IMR-90 (cell line): ENCODE measurements at regions not wholly inside any gene's neighbourhood (a gene's known extent, or its start where the extent isn't known, plus 50 kb on each side); places are given as distances from the start of the nearest gene placed in this dataset.

ENCODE experiments used
- ATAC-seq: fragments of 200-7000 bp; cut with Tn5 transposase; 2 replicates; pipeline ENCODE4 v1.9.1; 2020; ENCODE audit warnings: low read depth, mild to moderate bottlenecking, moderate library complexity
- BruUV-seq: library from RNA; stranded (reverse); fragments of 400-500 nt; replicated peaks from 2 replicates; lab custom pipeline; 2021; lab: Mats Ljungman, UMichigan
- CTCF ChIA-PET: fragments of 300-600 bp; formaldehyde crosslinking; extraction: SDS; loops from one replicate; lab custom pipeline; 2021; ENCODE audit warnings: antibody characterized with exemption; lab: Yijun Ruan, JAX
- POLR2A ChIA-PET: fragments of 300-600 bp; sonication (Branson Sonifier 250); formaldehyde crosslinking; loops from one replicate; lab custom pipeline; 2022; ENCODE audit warnings: antibody characterized with exemption; ENCODE audit not compliant: unreplicated experiment; lab: Charles Lee
- DNase-seq: peaks from one replicate; pipeline ENCODE4 v3.0.0; 2013
- H2AFZ ChIP-seq: replicated peaks from 2 replicates; pipeline ENCODE3; 2013; ENCODE audit warnings: low read length, mild to moderate bottlenecking; ENCODE audit not compliant: poor library complexity
- H2AK5ac ChIP-seq: 2 replicates; pipeline ENCODE4 v1.6.1; 2013; ENCODE audit warnings: low read depth, low read length, inconsistent platforms
- H2AK9ac ChIP-seq: replicated peaks from 2 replicates; pipeline ENCODE3; 2013; ENCODE audit warnings: mild to moderate bottlenecking, low read depth, low read length, moderate library complexity; ENCODE audit not compliant: poor library complexity
- H2BK120ac ChIP-seq: 2 replicates; pipeline ENCODE4 v1.6.1; 2013; ENCODE audit warnings: low read depth, low read length, inconsistent platforms
- H2BK15ac ChIP-seq: 3 replicates; pipeline ENCODE4 v1.6.1; 2013; ENCODE audit warnings: low read depth, low read length, inconsistent platforms
- H2BK20ac ChIP-seq: 2 replicates; pipeline ENCODE4 v1.6.1; 2013; ENCODE audit warnings: low read depth, mild to moderate bottlenecking, inconsistent platforms, low read length, moderate library complexity
- H2BK5ac ChIP-seq: 2 replicates; pipeline ENCODE4 v1.6.1; 2013; ENCODE audit warnings: mild to moderate bottlenecking, low read depth, low read length, inconsistent platforms; ENCODE audit not compliant: poor library complexity, severe bottlenecking
- H3K14ac ChIP-seq: replicated peaks from 2 replicates; pipeline ENCODE4 v1.6.1; 2013; ENCODE audit warnings: low read depth, low read length, inconsistent platforms
- H3K18ac ChIP-seq: 2 replicates; pipeline ENCODE4 v1.6.1; 2013; ENCODE audit warnings: low read depth, low read length, control low read depth
- H3K23ac ChIP-seq: 2 replicates; pipeline ENCODE4 v1.6.1; 2013; ENCODE audit warnings: low read depth, low read length, inconsistent platforms
- H3K27ac ChIP-seq: 2 replicates; pipeline ENCODE4 v1.5.1; 2013; ENCODE audit warnings: mild to moderate bottlenecking, control low read depth, low read length; ENCODE audit not compliant: insufficient read depth
- H3K27me3 ChIP-seq: 2 replicates; pipeline ENCODE4 v1.6.1; 2013; ENCODE audit warnings: low read length; ENCODE audit not compliant: control insufficient read depth, insufficient read depth
- H3K36me3 ChIP-seq: 2 replicates; pipeline ENCODE4 v1.6.1; 2013; ENCODE audit warnings: low read length, mixed read lengths; ENCODE audit not compliant: control insufficient read depth, insufficient read depth
- H3K4ac ChIP-seq: 2 replicates; pipeline ENCODE4 v1.6.1; 2013; ENCODE audit warnings: low read depth, low read length, inconsistent platforms
- H3K4me1 ChIP-seq: 2 replicates; pipeline ENCODE4 v1.6.1; 2013; ENCODE audit warnings: low read length, mixed read lengths; ENCODE audit not compliant: control insufficient read depth, insufficient read depth
- H3K4me2 ChIP-seq: 2 replicates; pipeline ENCODE4 v1.6.1; 2013; ENCODE audit warnings: low read depth, mild to moderate bottlenecking, control low read depth, low read length, moderate library complexity
- H3K4me3 ChIP-seq: 2 replicates; pipeline ENCODE4 v1.5.1; 2013; ENCODE audit warnings: low read depth, mild to moderate bottlenecking, control low read depth, low read length, moderate library complexity; ENCODE audit not compliant: insufficient read depth
- H3K56ac ChIP-seq: 2 replicates; pipeline ENCODE4 v1.6.1; 2013; ENCODE audit warnings: low read length, inconsistent platforms; ENCODE audit not compliant: insufficient read depth; ENCODE audit errors: extremely low read depth
- H3K79me1 ChIP-seq, 2 experiments: 2 replicates each; pipeline ENCODE4 v1.6.1; 2013; ENCODE audit warnings: low read length in 2 of 2, inconsistent platforms in 1 of 2, low read depth in 1 of 2
- H3K9ac ChIP-seq: 2 replicates; pipeline ENCODE4 v1.6.1; 2013; ENCODE audit warnings: low read depth, low read length, control low read depth
- H3K9me1 ChIP-seq: 2 replicates; pipeline ENCODE4 v1.6.1; 2013; ENCODE audit warnings: low read length, inconsistent platforms; ENCODE audit not compliant: insufficient read depth
- H3K9me3 ChIP-seq: 2 replicates; pipeline ENCODE4 v1.6.1; 2013; ENCODE audit warnings: low read length; ENCODE audit not compliant: control insufficient read depth, insufficient read depth
- H4K20me1 ChIP-seq: 2 replicates; pipeline ENCODE4 v1.6.1; 2013; ENCODE audit warnings: low read length, inconsistent platforms; ENCODE audit not compliant: insufficient read depth
- H4K5ac ChIP-seq: 2 replicates; pipeline ENCODE4 v1.6.1; 2013; ENCODE audit warnings: mild to moderate bottlenecking, low read depth, low read length, control low read depth
- H4K8ac ChIP-seq, 2 experiments: 2 replicates each; pipeline ENCODE4 v1.6.1; 2013; ENCODE audit warnings: low read depth in 2 of 2, low read length in 2 of 2, control low read depth in 1 of 2, inconsistent platforms in 1 of 2
- H4K91ac ChIP-seq: 2 replicates; pipeline ENCODE4 v1.6.1; 2013; ENCODE audit warnings: low read depth, low read length, inconsistent platforms; ENCODE audit not compliant: insufficient read depth
- BHLHE40 ChIP-seq: fragments of 150-350 bp; IDR thresholded peaks from 2 replicates; pipeline ENCODE4 v1.6.1; 2016; ENCODE audit warnings: mild to moderate bottlenecking, low read depth, low read length
- WGBS, 2 experiments: methylation state at CpG; one replicate each; pipeline versions ENCODE4 v1.1.5 to v1.1.7; 2013; ENCODE audit warnings: missing lambda C conversion rate in 2 of 2; ENCODE audit not compliant: insufficient read length in 1 of 2; ENCODE audit errors: extremely low coverage in 2 of 2; 5-methylcytosine and 5-hydroxymethylcytosine counted together
- dilution Hi-C: fragments of 300-500 bp; cut with HindIII; formaldehyde crosslinking; loops from one replicate; pipeline ENCODE4 v1.14.3; 2018; ENCODE audit warnings: low sequenced_read_pairs; ENCODE audit not compliant: unreplicated experiment
- in situ Hi-C: fragments of 300-500 bp; cut with MboI; formaldehyde crosslinking; loops from 3 replicates; pipeline ENCODE4 v1.14.3; 2019; ENCODE audit warnings: low sequenced_read_pairs, inconsistent platforms, mixed read lengths
- intact Hi-C: fragments of 100-400 bp; cut with micrococcal nuclease; formaldehyde crosslinking; loops from 2 replicates; pipeline ENCODE4 v1.10.0; 2022
- TF ChIP-seq, protein P1 (sequence below): conservative IDR thresholded peaks from 2 replicates; pipeline ENCODE4 v1.5.1; 2012; ENCODE audit warnings: mild to moderate bottlenecking, low read depth, low read length, improper control_type of control experiment

DNA sequence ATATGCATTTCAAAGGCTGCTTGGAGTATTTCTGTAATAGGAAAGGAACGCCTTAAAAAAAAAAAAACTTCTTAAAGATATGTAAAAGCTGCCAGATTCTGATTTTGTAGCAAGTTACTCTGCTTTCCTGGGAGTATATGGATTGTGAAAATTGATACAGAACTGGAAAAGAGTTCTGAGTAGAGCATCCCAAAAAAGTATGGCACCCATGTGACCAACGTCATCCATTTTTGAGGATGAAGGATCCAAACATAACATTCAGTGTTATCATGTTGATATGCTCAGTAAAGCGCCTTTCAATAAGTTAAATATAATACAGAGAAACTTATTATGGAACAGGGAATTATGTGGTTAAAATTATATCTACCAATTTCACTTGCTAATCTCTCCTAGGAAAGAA lies 978.4 kb upstream of the POU3F3 start:
- no peak overlapping the region for H2AK5ac ChIP-seq
- in situ Hi-C loops (no loop called here), dilution Hi-C loops (no loop called here), intact Hi-C loops (no loop called here)
- H2AFZ ChIP-seq: no peak overlapping the region
- no peak overlapping the region for H2BK20ac ChIP-seq
- H4K20me1 ChIP-seq: no peaks in the 10 kb centered on the region
- no peaks in the 10 kb centered on the region for H3K4me1 ChIP-seq
- no peak overlapping the region for H4K5ac ChIP-seq
- TF ChIP-seq, protein P1, sequence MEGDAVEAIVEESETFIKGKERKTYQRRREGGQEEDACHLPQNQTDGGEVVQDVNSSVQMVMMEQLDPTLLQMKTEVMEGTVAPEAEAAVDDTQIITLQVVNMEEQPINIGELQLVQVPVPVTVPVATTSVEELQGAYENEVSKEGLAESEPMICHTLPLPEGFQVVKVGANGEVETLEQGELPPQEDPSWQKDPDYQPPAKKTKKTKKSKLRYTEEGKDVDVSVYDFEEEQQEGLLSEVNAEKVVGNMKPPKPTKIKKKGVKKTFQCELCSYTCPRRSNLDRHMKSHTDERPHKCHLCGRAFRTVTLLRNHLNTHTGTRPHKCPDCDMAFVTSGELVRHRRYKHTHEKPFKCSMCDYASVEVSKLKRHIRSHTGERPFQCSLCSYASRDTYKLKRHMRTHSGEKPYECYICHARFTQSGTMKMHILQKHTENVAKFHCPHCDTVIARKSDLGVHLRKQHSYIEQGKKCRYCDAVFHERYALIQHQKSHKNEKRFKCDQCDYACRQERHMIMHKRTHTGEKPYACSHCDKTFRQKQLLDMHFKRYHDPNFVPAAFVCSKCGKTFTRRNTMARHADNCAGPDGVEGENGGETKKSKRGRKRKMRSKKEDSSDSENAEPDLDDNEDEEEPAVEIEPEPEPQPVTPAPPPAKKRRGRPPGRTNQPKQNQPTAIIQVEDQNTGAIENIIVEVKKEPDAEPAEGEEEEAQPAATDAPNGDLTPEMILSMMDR: no peak
- TF ChIP-seq BHLHE40: no peak
- H2AK9ac ChIP-seq: no peak overlapping the region
- no peak overlapping the region for H3K56ac ChIP-seq
- H3K9me3 ChIP-seq: no peaks in the 10 kb centered on the region
- H3K4ac ChIP-seq: no peak overlapping the region
- no peak overlapping the region for H3K9ac ChIP-seq
- H3K36me3 ChIP-seq: no peaks in the 10 kb centered on the region
- H3K14ac ChIP-seq: no peak overlapping the region
- no peak overlapping the region for H4K91ac ChIP-seq
- no peak overlapping the region for H3K4me3 ChIP-seq
- POLR2A ChIA-PET: no interaction called here
- no peak overlapping the region for H4K8ac ChIP-seq
- H3K79me1 ChIP-seq: no peaks in the 10 kb centered on the region
- ATAC-seq (no peak), DNase-seq (no peak)
- H2BK5ac ChIP-seq: no peak overlapping the region
- H3K18ac ChIP-seq: no peak overlapping the region
- no peaks in the 10 kb centered on the region for H3K27me3 ChIP-seq
- H3K9me1 ChIP-seq: no peaks in the 10 kb centered on the region
- WGBS, 2 experiments: no CpG with 5 or more reads among the region's 3 CpGs
- no peak overlapping the region for H2BK15ac ChIP-seq
- no peak overlapping the region for H3K4me2 ChIP-seq
- H3K27ac ChIP-seq: no peak overlapping the region
- CTCF ChIA-PET: no interaction called here
- no peak overlapping the region for H3K23ac ChIP-seq
- no peak overlapping the region for H2BK120ac ChIP-seq
- BruUV-seq: no TSS peak
